ENCODE measurements at regions not wholly inside any gene's neighbourhood (a gene's known extent, or its start where the extent isn't known, plus 50 kb on each side); places are given as distances from the start of the nearest gene placed in this dataset.

DNA sequence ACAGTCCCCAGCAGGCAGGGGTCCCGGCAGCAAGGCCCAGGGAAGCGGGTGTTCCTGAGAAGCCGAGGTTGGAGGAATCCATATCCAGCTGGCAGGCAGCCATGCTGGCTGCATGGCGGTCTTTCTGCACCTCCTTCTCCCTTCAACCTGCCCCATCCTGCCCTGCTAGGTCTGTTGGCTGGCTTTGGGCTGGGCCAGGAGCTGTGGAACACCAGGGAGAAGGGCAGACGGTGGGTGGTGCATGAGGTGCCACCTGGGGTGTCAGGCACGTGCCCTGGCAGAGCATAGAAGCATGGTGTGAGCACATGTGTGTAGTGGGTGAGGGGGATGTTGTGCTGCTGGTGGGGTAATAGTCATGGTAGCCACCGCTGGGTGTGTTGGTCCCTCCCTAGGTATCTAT, 150.1 kb downstream of the PJA1 start:
- TF ChIP-seq, protein P1, sequence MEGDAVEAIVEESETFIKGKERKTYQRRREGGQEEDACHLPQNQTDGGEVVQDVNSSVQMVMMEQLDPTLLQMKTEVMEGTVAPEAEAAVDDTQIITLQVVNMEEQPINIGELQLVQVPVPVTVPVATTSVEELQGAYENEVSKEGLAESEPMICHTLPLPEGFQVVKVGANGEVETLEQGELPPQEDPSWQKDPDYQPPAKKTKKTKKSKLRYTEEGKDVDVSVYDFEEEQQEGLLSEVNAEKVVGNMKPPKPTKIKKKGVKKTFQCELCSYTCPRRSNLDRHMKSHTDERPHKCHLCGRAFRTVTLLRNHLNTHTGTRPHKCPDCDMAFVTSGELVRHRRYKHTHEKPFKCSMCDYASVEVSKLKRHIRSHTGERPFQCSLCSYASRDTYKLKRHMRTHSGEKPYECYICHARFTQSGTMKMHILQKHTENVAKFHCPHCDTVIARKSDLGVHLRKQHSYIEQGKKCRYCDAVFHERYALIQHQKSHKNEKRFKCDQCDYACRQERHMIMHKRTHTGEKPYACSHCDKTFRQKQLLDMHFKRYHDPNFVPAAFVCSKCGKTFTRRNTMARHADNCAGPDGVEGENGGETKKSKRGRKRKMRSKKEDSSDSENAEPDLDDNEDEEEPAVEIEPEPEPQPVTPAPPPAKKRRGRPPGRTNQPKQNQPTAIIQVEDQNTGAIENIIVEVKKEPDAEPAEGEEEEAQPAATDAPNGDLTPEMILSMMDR (tag by site-specific recombination; IDR thresholded peaks at IDR 0.05), result no peak
- no peak for TF ChIP-seq REPIN1 (tag by site-specific recombination; IDR thresholded peaks at IDR 0.05; ENCODE audit: low read depth)
- TF ChIP-seq, protein P2, sequence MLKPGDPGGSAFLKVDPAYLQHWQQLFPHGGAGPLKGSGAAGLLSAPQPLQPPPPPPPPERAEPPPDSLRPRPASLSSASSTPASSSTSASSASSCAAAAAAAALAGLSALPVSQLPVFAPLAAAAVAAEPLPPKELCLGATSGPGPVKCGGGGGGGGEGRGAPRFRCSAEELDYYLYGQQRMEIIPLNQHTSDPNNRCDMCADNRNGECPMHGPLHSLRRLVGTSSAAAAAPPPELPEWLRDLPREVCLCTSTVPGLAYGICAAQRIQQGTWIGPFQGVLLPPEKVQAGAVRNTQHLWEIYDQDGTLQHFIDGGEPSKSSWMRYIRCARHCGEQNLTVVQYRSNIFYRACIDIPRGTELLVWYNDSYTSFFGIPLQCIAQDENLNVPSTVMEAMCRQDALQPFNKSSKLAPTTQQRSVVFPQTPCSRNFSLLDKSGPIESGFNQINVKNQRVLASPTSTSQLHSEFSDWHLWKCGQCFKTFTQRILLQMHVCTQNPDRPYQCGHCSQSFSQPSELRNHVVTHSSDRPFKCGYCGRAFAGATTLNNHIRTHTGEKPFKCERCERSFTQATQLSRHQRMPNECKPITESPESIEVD (tag by site-specific recombination; IDR thresholded peaks at IDR 0.05), result no peak
- no peak for TF ChIP-seq ZNF529 (tag by site-specific recombination; IDR thresholded peaks at IDR 0.05; ENCODE audit: insufficient replicate concordance)
- TF ChIP-seq, protein P3, sequence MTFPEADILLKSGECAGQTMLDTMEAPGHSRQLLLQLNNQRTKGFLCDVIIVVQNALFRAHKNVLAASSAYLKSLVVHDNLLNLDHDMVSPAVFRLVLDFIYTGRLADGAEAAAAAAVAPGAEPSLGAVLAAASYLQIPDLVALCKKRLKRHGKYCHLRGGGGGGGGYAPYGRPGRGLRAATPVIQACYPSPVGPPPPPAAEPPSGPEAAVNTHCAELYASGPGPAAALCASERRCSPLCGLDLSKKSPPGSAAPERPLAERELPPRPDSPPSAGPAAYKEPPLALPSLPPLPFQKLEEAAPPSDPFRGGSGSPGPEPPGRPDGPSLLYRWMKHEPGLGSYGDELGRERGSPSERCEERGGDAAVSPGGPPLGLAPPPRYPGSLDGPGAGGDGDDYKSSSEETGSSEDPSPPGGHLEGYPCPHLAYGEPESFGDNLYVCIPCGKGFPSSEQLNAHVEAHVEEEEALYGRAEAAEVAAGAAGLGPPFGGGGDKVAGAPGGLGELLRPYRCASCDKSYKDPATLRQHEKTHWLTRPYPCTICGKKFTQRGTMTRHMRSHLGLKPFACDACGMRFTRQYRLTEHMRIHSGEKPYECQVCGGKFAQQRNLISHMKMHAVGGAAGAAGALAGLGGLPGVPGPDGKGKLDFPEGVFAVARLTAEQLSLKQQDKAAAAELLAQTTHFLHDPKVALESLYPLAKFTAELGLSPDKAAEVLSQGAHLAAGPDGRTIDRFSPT (tag by site-specific recombination; IDR thresholded peaks at IDR 0.05), result no peak
- TF ChIP-seq, protein P4, sequence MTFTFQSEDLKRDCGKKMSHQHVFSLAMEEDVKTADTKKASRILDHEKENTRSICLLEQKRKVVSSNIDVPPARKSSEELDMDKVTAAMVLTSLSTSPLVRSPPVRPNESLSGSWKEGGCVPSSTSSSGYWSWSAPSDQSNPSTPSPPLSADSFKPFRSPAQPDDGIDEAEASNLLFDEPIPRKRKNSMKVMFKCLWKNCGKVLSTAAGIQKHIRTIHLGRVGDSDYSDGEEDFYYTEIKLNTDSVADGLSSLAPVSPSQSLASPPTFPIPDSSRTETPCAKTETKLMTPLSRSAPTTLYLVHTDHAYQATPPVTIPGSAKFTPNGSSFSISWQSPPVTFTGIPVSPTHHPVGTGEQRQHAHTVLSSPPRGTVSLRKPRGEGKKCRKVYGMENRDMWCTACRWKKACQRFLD (tag by site-specific recombination; IDR thresholded peaks at IDR 0.05), result no peak
- TF ChIP-seq KLF1 (tag by site-specific recombination; IDR thresholded peaks at IDR 0.05), result no peak
- TF ChIP-seq ZBTB7A (tag by site-specific recombination; IDR thresholded peaks at IDR 0.05; ENCODE audit: low read depth), result no peak
- TF ChIP-seq, protein P5, sequence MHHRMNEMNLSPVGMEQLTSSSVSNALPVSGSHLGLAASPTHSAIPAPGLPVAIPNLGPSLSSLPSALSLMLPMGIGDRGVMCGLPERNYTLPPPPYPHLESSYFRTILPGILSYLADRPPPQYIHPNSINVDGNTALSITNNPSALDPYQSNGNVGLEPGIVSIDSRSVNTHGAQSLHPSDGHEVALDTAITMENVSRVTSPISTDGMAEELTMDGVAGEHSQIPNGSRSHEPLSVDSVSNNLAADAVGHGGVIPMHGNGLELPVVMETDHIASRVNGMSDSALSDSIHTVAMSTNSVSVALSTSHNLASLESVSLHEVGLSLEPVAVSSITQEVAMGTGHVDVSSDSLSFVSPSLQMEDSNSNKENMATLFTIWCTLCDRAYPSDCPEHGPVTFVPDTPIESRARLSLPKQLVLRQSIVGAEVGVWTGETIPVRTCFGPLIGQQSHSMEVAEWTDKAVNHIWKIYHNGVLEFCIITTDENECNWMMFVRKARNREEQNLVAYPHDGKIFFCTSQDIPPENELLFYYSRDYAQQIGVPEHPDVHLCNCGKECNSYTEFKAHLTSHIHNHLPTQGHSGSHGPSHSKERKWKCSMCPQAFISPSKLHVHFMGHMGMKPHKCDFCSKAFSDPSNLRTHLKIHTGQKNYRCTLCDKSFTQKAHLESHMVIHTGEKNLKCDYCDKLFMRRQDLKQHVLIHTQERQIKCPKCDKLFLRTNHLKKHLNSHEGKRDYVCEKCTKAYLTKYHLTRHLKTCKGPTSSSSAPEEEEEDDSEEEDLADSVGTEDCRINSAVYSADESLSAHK (tag by site-specific recombination; IDR thresholded peaks at IDR 0.05), result no peak
- no peak for TF ChIP-seq SP2 (tag by site-specific recombination; IDR thresholded peaks at IDR 0.05)
- TF ChIP-seq ZNF146 (tag by site-specific recombination; IDR thresholded peaks at IDR 0.05), result no peak
- TF ChIP-seq ZFP3 (tag by site-specific recombination; IDR thresholded peaks at IDR 0.05; ENCODE audit: low read depth), result no peak
- TF ChIP-seq ZNF292 (tag by site-specific recombination; IDR thresholded peaks at IDR 0.05; ENCODE audit: borderline replicate concordance, low read depth), result no peak
- TF ChIP-seq ZNF341 (tag by site-specific recombination; IDR thresholded peaks at IDR 0.05; ENCODE audit: low read depth), result no peak

Data from HEK293 (cell line).